GM23338 (cell line): ENCODE measurements at regions not wholly inside any gene's neighbourhood (a gene's known extent, or its start where the extent isn't known, plus 50 kb on each side); places are given as distances from the start of the nearest gene placed in this dataset.

Source experiments
- ATAC-seq: fragments of 200-7000 bp; cut with Tn5 transposase; 3 replicates; pipeline ENCODE4 v1.9.1; 2020
- DNase-seq: peaks from one replicate; pipeline ENCODE4 v3.0.0-alpha.2; 2015; ENCODE audit warnings: low spot score
- H2AFZ ChIP-seq: fragments of 200-600 bp; sonication (generic); 2 replicates; pipeline ENCODE4 v1.8.0; 2016; ENCODE audit warnings: antibody characterized with exemption, mild to moderate bottlenecking, moderate library complexity
- H3F3A ChIP-seq: fragments of 200-600 bp; sonication (generic); replicated peaks from 2 replicates; pipeline ENCODE4 v1.8.0; 2017; ENCODE audit warnings: antibody characterized with exemption, mixed run types, low read depth
- H3K27ac ChIP-seq: fragments of 200-600 bp; sonication (generic); 2 replicates; pipeline ENCODE4 v1.6.1; 2016; ENCODE audit warnings: low read depth
- H3K27me3 ChIP-seq: fragments of 200-600 bp; sonication (generic); 2 replicates; pipeline ENCODE4 v1.8.0; 2016; ENCODE audit warnings: mild to moderate bottlenecking, mixed run types, moderate library complexity; ENCODE audit not compliant: insufficient read depth
- H3K36me3 ChIP-seq: fragments of 200-600 bp; sonication (generic); 2 replicates; pipeline ENCODE4 v1.8.0; 2016; ENCODE audit warnings: mild to moderate bottlenecking; ENCODE audit not compliant: insufficient read depth
- H3K4me1 ChIP-seq: fragments of 200-600 bp; sonication (generic); 2 replicates; pipeline ENCODE4 v1.8.0; 2016; ENCODE audit warnings: mild to moderate bottlenecking, moderate library complexity; ENCODE audit not compliant: insufficient read depth
- H3K4me2 ChIP-seq: fragments of 200-600 bp; sonication (generic); 2 replicates; pipeline ENCODE4 v1.7.1; 2017; ENCODE audit warnings: mixed run types
- H3K4me3 ChIP-seq: fragments of 200-600 bp; sonication (generic); 2 replicates; pipeline ENCODE4 v1.6.1; 2016; ENCODE audit warnings: mixed run types
- H3K79me2 ChIP-seq: fragments of 200-600 bp; sonication (generic); replicated peaks from 2 replicates; pipeline ENCODE4 v1.8.0; 2017; ENCODE audit warnings: mild to moderate bottlenecking; ENCODE audit not compliant: insufficient read depth
- H3K9me2 ChIP-seq: fragments of 200-600 bp; sonication (generic); 2 replicates; pipeline ENCODE4 v1.8.0; 2017; ENCODE audit not compliant: insufficient read depth
- H4K20me1 ChIP-seq: fragments of 200-600 bp; sonication (generic); replicated peaks from 2 replicates; pipeline ENCODE4 v1.8.0; 2017; ENCODE audit warnings: mild to moderate bottlenecking; ENCODE audit not compliant: insufficient read depth
- H3K27ac Mint-ChIP-seq: 2 replicates; pipeline ENCODE4 v1.8.0; 2020; ENCODE audit warnings: inconsistent platforms, mild to moderate bottlenecking, moderate library complexity, mixed read lengths
- H3K27me3 Mint-ChIP-seq: 3 replicates; pipeline ENCODE4 v1.8.0; 2022; ENCODE audit warnings: low read depth, mild to moderate bottlenecking, moderate library complexity, mixed read lengths, inconsistent platforms; ENCODE audit not compliant: insufficient read depth, poor library complexity
- H3K36me3 Mint-ChIP-seq: 3 replicates; pipeline ENCODE4 v1.8.0; 2021; ENCODE audit warnings: low read depth, mild to moderate bottlenecking, inconsistent platforms, moderate library complexity, mixed read lengths
- H3K4me1 Mint-ChIP-seq: 3 replicates; pipeline ENCODE4 v1.8.0; 2020; ENCODE audit warnings: mild to moderate bottlenecking, inconsistent platforms, mixed read lengths
- H3K4me3 Mint-ChIP-seq: 3 replicates; pipeline ENCODE4 v1.8.0; 2021; ENCODE audit warnings: moderate library complexity, mild to moderate bottlenecking, inconsistent platforms, mixed read lengths
- H3K9me3 Mint-ChIP-seq: 3 replicates; pipeline ENCODE4 v1.8.0; 2020; ENCODE audit warnings: moderate library complexity, mild to moderate bottlenecking, inconsistent platforms, mixed read lengths
- STAT1 ChIP-seq: IDR thresholded peaks from one replicate; pipeline ENCODE4 v1.6.1; 2016; ENCODE audit warnings: antibody characterized with exemption; ENCODE audit not compliant: unreplicated experiment
- ZNF331 ChIP-seq: fragments of 250-450 bp; sonication (Bioruptor Pico); IDR thresholded peaks from 2 replicates; pipeline ENCODE4 v1.5.0; 2020; ENCODE audit warnings: low read depth, mild to moderate bottlenecking, moderate library complexity
- TF ChIP-seq, protein P1 (sequence below): fragments of 250-450 bp; sonication (Bioruptor Pico); IDR thresholded peaks from 2 replicates; pipeline ENCODE4 v1.5.0; 2020; ENCODE audit warnings: mild to moderate bottlenecking, moderate library complexity
- TF ChIP-seq, protein P2 (sequence below): IDR thresholded peaks from one replicate; pipeline ENCODE4 v1.6.1; 2018; ENCODE audit warnings: antibody characterized with exemption; ENCODE audit not compliant: unreplicated experiment
- TF ChIP-seq, protein P3 (sequence below), 2 experiments: fragments of 200-600 bp in 1 of 2; sonication (generic) in 1 of 2; conservative IDR thresholded peaks; 2 replicates each; pipeline versions ENCODE4 v1.5.1 to v1.6.1; 2016 to 2017; ENCODE audit warnings: antibody characterized with exemption in 2 of 2, low read depth in 2 of 2, mild to moderate bottlenecking in 2 of 2, moderate library complexity in 1 of 2

DNA sequence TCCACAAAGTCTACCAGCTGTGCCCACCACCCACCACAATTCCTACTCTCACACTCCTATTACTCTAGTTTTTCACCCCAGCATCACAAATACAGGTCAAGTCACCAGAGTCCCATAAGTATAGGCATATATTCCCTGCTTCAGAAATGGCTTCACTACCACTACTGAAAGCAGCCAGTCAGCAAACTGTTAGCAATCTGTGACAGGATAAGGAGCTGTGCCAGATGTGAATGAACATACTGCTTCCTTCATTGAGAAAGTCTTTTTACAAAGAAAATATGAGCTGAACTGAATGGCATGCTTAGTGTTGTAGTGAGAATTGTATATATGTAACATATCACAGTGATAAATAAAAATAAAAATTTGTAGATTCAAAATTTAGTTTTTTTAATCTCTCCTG, 76.8 kb downstream of the C3orf85 start (continued):
- TF ChIP-seq, protein P1, sequence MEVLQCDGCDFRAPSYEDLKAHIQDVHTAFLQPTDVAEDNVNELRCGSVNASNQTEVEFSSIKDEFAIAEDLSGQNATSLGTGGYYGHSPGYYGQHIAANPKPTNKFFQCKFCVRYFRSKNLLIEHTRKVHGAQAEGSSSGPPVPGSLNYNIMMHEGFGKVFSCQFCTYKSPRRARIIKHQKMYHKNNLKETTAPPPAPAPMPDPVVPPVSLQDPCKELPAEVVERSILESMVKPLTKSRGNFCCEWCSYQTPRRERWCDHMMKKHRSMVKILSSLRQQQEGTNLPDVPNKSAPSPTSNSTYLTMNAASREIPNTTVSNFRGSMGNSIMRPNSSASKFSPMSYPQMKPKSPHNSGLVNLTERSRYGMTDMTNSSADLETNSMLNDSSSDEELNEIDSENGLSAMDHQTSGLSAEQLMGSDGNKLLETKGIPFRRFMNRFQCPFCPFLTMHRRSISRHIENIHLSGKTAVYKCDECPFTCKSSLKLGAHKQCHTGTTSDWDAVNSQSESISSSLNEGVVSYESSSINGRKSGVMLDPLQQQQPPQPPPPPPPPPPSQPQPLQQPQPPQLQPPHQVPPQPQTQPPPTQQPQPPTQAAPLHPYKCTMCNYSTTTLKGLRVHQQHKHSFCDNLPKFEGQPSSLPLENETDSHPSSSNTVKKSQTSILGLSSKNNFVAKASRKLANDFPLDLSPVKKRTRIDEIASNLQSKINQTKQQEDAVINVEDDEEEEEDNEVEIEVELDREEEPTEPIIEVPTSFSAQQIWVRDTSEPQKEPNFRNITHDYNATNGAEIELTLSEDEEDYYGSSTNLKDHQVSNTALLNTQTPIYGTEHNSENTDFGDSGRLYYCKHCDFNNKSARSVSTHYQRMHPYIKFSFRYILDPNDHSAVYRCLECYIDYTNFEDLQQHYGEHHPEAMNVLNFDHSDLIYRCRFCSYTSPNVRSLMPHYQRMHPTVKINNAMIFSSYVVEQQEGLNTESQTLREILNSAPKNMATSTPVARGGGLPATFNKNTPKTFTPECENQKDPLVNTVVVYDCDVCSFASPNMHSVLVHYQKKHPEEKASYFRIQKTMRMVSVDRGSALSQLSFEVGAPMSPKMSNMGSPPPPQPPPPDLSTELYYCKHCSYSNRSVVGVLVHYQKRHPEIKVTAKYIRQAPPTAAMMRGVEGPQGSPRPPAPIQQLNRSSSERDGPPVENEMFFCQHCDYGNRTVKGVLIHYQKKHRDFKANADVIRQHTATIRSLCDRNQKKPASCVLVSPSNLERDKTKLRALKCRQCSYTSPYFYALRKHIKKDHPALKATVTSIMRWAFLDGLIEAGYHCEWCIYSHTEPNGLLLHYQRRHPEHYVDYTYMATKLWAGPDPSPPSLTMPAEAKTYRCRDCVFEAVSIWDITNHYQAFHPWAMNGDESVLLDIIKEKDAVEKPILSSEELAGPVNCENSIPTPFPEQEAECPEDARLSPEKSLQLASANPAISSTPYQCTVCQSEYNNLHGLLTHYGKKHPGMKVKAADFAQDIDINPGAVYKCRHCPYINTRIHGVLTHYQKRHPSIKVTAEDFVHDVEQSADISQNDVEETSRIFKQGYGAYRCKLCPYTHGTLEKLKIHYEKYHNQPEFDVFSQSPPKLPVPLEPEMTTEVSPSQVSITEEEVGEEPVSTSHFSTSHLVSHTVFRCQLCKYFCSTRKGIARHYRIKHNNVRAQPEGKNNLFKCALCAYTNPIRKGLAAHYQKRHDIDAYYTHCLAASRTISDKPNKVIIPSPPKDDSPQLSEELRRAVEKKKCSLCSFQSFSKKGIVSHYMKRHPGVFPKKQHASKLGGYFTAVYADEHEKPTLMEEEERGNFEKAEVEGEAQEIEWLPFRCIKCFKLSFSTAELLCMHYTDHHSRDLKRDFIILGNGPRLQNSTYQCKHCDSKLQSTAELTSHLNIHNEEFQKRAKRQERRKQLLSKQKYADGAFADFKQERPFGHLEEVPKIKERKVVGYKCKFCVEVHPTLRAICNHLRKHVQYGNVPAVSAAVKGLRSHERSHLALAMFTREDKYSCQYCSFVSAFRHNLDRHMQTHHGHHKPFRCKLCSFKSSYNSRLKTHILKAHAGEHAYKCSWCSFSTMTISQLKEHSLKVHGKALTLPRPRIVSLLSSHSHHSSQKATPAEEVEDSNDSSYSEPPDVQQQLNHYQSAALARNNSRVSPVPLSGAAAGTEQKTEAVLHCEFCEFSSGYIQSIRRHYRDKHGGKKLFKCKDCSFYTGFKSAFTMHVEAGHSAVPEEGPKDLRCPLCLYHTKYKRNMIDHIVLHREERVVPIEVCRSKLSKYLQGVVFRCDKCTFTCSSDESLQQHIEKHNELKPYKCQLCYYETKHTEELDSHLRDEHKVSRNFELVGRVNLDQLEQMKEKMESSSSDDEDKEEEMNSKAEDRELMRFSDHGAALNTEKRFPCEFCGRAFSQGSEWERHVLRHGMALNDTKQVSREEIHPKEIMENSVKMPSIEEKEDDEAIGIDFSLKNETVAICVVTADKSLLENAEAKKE (CRISPR knock-in tag): no peak
- no peak for TF ChIP-seq STAT1

DNA sequence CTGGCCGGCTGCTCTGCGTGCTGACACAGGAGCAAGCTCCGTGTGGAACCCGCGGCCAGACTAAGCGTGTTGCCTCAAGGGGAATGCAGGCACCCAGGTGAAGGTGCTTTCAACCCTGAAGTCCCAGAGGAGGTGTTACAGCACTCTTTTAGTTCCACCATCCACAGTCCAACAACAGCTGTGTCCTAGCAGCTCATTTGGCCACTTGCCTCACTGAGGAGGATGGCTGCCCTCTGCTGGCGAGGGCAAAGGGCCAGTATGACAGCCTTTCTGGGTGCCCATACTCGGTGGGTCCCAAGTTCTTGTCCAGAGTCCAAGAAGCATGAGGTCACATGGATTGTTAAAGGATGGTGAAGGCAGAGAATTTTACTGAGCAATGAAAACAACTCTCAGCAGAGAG, 87.8 kb downstream of the C3orf85 start:
- peak; percentile 93 for ATAC-seq
- no peak for TF ChIP-seq ZNF331
- no peak for TF ChIP-seq STAT1
- TF ChIP-seq, protein P2, sequence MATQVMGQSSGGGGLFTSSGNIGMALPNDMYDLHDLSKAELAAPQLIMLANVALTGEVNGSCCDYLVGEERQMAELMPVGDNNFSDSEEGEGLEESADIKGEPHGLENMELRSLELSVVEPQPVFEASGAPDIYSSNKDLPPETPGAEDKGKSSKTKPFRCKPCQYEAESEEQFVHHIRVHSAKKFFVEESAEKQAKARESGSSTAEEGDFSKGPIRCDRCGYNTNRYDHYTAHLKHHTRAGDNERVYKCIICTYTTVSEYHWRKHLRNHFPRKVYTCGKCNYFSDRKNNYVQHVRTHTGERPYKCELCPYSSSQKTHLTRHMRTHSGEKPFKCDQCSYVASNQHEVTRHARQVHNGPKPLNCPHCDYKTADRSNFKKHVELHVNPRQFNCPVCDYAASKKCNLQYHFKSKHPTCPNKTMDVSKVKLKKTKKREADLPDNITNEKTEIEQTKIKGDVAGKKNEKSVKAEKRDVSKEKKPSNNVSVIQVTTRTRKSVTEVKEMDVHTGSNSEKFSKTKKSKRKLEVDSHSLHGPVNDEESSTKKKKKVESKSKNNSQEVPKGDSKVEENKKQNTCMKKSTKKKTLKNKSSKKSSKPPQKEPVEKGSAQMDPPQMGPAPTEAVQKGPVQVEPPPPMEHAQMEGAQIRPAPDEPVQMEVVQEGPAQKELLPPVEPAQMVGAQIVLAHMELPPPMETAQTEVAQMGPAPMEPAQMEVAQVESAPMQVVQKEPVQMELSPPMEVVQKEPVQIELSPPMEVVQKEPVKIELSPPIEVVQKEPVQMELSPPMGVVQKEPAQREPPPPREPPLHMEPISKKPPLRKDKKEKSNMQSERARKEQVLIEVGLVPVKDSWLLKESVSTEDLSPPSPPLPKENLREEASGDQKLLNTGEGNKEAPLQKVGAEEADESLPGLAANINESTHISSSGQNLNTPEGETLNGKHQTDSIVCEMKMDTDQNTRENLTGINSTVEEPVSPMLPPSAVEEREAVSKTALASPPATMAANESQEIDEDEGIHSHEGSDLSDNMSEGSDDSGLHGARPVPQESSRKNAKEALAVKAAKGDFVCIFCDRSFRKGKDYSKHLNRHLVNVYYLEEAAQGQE: no peak
- TF ChIP-seq, protein P3, sequence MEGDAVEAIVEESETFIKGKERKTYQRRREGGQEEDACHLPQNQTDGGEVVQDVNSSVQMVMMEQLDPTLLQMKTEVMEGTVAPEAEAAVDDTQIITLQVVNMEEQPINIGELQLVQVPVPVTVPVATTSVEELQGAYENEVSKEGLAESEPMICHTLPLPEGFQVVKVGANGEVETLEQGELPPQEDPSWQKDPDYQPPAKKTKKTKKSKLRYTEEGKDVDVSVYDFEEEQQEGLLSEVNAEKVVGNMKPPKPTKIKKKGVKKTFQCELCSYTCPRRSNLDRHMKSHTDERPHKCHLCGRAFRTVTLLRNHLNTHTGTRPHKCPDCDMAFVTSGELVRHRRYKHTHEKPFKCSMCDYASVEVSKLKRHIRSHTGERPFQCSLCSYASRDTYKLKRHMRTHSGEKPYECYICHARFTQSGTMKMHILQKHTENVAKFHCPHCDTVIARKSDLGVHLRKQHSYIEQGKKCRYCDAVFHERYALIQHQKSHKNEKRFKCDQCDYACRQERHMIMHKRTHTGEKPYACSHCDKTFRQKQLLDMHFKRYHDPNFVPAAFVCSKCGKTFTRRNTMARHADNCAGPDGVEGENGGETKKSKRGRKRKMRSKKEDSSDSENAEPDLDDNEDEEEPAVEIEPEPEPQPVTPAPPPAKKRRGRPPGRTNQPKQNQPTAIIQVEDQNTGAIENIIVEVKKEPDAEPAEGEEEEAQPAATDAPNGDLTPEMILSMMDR (conservative IDR thresholded peaks at IDR 0.05; ENCODE audit: low read depth in 2 of 2): peak; percentile 82 to 96

More for the DNA sequence above, 87.8 kb downstream of the C3orf85 start:
- Histone ChIP-seq H3K9me2 (0 out of 2 replicates have a peak, but pooled peaks cover 4% of the 10 kb centered on the region), H3K27me3 (no peaks in the 10 kb centered on the region), H3K79me2 (no peaks in the 10 kb centered on the region), H3K27ac (no peak overlapping the region), H3K4me3 (no peak overlapping the region), H3K36me3 (no peaks in the 10 kb centered on the region), H3K4me1 (no peaks in the 10 kb centered on the region), H3K4me2 (no peak overlapping the region), H4K20me1 (no peaks in the 10 kb centered on the region), H3F3A (no peaks in the 10 kb centered on the region), H2AFZ (peak overlapping the region; percentile 8; the same call in 1 of the 2 replicates)
- peaks cover 10% of the 10 kb centered on the region; the same call in 2 of the 3 replicates for H3K36me3 Mint-ChIP-seq
- no peaks in the 10 kb centered on the region for H3K4me1 Mint-ChIP-seq
- peaks cover 12% of the 10 kb centered on the region for H3K9me3 Mint-ChIP-seq
- H3K4me3 Mint-ChIP-seq: no peak overlapping the region
- no peak overlapping the region for H3K27ac Mint-ChIP-seq
- peaks cover 2% of the 10 kb centered on the region for H3K27me3 Mint-ChIP-seq
- peak; percentile 75 for DNase-seq
